Activated CD4-positive, alpha-beta memory T cell treated with anti-CD3 and anti-CD28 coated beads, Interleukin-2, amount 10 ng/mL, durations not matched to agents 7 days and 5 days (primary cell): ENCODE measurements at regions not wholly inside any gene's neighbourhood (a gene's known extent, or its start where the extent isn't known, plus 50 kb on each side); places are given as distances from the start of the nearest gene placed in this dataset.

Source experiments
- CTCF ChIA-PET: fragments of 350-600 bp; sonication (Branson Sonifier 250); formaldehyde crosslinking; loops from one replicate; lab custom pipeline; 2021; ENCODE audit warnings: antibody characterized with exemption, inconsistent platforms; lab: Charles Lee
- POLR2A ChIA-PET: fragments of 350-600 bp; sonication (Branson Sonifier 250); formaldehyde crosslinking; loops from one replicate; lab custom pipeline; 2021; ENCODE audit warnings: antibody characterized with exemption; lab: Charles Lee
- DNase-seq: peaks from one replicate; pipeline ENCODE4 v3.0.0-alpha.2; 2020
- H3K27ac Mint-ChIP-seq: one replicate; pipeline ENCODE4 v1.8.0; 2021; ENCODE audit warnings: mild to moderate bottlenecking, mixed read lengths
- H3K27me3 Mint-ChIP-seq: one replicate; pipeline ENCODE4 v1.8.0; 2021; ENCODE audit warnings: mixed read lengths
- H3K36me3 Mint-ChIP-seq: one replicate; pipeline ENCODE4 v1.8.0; 2021; ENCODE audit warnings: low read depth, mixed read lengths
- H3K4me1 Mint-ChIP-seq: one replicate; pipeline ENCODE4 v1.8.0; 2021; ENCODE audit warnings: mixed read lengths
- H3K4me3 Mint-ChIP-seq: one replicate; pipeline ENCODE4 v1.8.0; 2021; ENCODE audit warnings: mild to moderate bottlenecking, mixed read lengths
- H3K9me3 Mint-ChIP-seq: one replicate; pipeline ENCODE4 v1.8.0; 2021; ENCODE audit warnings: mixed read lengths

DNA sequence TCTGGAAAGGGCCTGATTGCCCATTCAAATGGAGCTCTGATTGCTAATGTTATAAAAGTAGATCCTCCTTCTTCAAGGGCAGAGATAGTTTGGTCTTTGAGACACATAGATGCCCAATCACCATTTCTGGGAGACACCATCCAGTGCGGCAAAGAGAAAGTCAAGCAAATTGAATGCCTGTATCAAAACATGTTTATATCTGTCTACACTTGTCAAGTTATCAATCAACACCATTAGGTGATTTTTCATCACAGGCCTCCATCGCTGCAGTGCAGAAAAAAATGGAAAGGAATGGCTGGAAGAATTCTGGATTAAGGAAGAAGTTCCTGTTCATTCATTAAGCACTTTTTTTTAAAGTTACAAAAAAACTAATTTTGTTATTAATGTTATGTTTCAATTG is 54.8 kb upstream of the ZFP64 start:
- no peaks in the 10 kb centered on the region for H3K9me3 Mint-ChIP-seq
- no peaks in the 10 kb centered on the region for H3K27me3 Mint-ChIP-seq
- no peak overlapping the region for H3K27ac Mint-ChIP-seq
- H3K4me3 Mint-ChIP-seq: no peak overlapping the region
- POLR2A ChIA-PET: no interaction called here
- no peak for DNase-seq
- H3K4me1 Mint-ChIP-seq: peaks cover 2% of the 10 kb centered on the region
- H3K36me3 Mint-ChIP-seq: no peaks in the 10 kb centered on the region
- CTCF ChIA-PET: no interaction called here

DNA sequence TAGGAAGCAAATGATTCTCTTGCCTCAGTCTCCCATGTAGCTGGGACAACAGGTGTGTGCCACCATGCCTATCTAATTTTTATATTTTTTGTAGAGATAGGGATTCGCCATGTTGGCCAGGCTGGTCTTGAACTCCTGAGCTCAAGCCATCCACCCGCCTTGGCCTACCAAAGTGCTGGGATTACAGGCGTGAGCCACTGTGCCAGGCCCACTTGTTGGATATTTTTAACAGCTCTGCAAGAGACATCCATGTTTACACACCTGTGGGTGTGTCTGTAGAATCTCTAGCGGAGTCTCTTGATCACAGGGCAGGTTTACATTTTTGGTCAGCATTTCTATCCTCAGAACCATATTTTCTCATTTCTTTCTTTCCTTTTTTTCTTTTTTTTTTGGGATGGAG is 53.1 kb upstream of the ZFP64 start:
- Mint-ChIP-seq H3K36me3 (no peaks in the 10 kb centered on the region), H3K4me3 (no peak overlapping the region), H3K4me1 (peaks cover 2% of the 10 kb centered on the region), H3K27ac (no peak overlapping the region), H3K9me3 (no peaks in the 10 kb centered on the region), H3K27me3 (no peaks in the 10 kb centered on the region)
- CTCF ChIA-PET: interaction anchor here (1.6 kb wide), 1 partner anchor 116 kb away, joined by 6 read pairs; no protein-coding TSS in a partner anchor
- POLR2A ChIA-PET: no interaction called here
- DNase-seq: no peak

- Mint-ChIP-seq H3K27me3 (no peaks in the 10 kb centered on the region), H3K4me3 (no peak overlapping the region), H3K4me1 (peaks cover 2% of the 10 kb centered on the region), H3K9me3 (no peaks in the 10 kb centered on the region), H3K27ac (no peak overlapping the region), H3K36me3 (no peaks in the 10 kb centered on the region)
- CTCF ChIA-PET: interaction anchor here (1.3 to 2.6 kb wide), 2 partner anchors 136 to 1305 kb away, joined by 3 to 9 read pairs; no protein-coding TSS in a partner anchor
- POLR2A ChIA-PET: no interaction called here
- DNase-seq: no peak
These were observed 51.0 kb upstream of the ZFP64 start for GRCh38 chr20:52242237-52243230.
